GM21390 (cell line): ENCODE measurements at regions not wholly inside any gene's neighbourhood (a gene's known extent, or its start where the extent isn't known, plus 50 kb on each side); places are given as distances from the start of the nearest gene placed in this dataset.
"Not testable (repeated sequence)": the region's sequence is repeated elsewhere in the genome, so short reads cannot be mapped to it uniquely, and the experiment has no call there.

Experiments
- ATAC-seq: cut with Tn5 transposase; IDR thresholded peaks from one replicate; pipeline ENCODE4 v1.9.1; 2021; ENCODE audit not compliant: unreplicated experiment

DNA sequence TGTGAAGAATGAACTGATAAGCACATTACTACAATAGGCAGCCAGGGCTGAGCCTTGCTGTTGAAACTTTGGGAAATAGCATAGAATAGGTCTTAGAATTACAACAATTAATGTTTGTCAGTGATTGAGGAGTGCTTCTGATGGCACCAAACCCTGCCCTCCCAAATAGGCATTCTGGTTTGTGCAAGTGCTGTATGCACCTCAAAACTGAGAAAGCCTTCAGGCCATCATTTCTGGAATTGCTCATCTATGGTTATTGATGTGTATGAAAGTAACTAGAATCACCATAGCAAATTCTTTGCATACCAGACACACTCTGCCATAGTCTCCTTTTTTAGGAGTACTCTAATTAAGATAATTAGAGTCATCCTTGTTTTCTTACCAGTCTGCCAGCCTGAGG lies 585.0 kb upstream of the MBL2 start:
- no peak for ATAC-seq

DNA sequence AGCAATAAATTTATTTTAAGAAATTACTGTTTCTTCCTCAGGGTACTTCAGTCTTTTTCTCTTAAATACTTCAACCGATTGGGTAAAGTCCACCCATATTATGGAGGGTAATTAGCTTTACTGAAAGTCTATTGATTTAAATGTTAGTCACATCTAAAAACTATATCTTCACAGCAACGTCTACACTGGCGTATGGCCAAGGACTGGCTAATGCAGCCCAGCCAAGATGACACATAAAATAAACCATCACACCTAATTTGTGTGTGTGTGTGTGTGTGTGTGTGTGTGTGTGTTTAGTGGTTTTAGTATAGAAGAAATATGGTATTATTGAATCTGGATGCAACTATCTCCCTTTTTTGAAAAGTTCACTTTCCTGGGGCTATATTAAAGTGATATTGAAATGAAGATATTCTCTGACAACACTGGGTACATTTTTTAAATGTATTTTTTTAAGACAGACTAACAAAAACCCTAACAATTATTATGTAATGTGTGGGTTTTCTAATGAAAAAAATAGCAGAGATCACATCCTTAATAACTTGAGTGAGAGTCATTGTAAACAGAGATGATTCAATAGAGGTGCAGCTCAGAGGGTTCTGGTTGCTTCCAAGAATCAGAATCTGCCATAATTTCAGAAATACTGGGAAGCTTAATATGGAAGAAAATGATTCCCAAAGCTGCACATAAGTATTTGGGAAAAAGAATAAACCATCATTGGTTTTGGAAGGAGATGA lies 584.2 kb upstream of the MBL2 start:
- no peak for ATAC-seq

DNA sequence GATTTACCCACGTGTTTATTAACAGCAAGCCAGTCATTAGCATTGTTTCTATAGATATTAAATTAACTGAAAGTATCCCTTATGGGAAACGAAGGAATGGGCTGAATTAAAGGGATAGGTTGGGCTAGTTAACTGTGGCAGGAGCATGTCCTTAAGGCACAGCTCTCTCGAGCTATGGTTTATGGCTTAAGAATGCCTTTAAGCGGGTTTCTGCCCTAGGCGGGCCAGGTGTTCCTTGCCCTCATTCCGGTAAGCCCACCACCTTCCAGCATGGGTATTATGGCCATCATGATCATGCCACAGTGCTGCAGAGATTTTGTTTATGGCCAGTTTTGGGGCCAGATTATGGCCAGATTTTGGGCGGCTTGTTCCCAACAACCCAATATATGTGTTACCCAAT lies 569.9 kb upstream of the MBL2 start:
- ATAC-seq: not testable (repeated sequence)

DNA sequence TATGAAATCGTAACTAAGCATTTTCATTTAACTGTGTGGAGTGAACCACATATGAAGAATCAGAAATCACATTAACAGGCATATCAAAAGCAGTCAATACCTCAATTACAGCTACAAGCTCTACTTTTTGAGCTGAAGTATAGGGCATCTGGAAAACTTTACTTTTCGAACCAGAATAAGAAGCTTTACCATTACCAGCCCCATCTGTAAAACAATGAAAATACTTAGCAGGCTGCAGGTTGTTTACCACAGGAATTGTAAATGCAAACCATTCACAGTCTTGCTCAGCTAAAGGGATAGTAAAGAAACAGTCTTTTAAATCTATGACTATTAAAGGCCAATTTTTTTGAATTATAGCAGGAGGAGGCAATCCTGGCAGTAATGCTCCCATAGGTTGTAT lies 565.6 kb upstream of the MBL2 start:
- ATAC-seq: not testable (repeated sequence)

DNA sequence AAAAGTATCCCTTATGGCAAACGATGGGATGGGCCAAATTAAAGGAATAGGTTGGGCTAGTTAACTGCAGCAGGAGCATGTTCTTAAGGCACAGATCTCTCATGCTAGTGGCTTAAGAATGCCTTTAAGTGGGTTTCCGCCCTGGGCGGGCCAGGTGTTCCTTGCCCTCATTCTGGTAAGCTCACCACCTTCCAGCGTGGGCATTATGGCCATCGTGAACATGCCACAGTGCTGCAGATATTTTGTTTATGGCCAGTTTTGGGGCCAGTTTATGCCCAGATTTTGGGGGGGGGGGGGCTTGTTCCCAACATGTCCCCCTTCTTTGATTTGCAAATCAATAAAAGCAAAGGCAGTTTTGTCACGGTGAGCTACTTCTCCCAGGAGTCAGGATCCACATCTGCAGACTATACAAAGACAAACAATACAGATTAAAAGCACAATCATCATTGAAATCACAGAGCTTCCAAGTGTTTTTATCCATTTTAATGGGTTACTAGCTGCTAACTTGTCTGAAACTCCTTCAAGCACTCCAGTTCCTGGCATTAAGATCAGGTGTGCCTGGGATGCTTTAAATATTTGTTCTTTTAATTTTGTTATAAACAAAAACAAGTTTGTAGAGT lies 563.3 kb upstream of the MBL2 start:
- ATAC-seq: not testable (repeated sequence)

DNA sequence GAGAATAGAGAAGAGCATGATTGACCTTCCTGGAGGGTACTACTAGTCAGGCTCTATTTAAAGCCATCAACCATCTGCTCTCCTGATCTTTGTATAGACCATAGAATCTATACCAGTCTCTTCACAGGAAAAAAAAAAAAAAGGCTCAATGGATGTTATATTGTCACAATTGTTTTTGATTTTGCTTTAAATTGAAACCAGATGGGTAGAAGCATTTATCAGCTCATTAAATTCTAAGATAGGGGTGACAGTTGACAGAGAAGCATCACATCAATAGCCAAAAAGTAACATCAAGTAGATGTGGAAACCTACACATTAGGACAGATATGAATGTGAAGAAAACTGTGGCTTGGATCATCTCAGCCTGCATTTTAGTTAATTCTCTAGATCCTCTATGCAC lies 558.9 kb upstream of the MBL2 start:
- ATAC-seq: no peak

DNA sequence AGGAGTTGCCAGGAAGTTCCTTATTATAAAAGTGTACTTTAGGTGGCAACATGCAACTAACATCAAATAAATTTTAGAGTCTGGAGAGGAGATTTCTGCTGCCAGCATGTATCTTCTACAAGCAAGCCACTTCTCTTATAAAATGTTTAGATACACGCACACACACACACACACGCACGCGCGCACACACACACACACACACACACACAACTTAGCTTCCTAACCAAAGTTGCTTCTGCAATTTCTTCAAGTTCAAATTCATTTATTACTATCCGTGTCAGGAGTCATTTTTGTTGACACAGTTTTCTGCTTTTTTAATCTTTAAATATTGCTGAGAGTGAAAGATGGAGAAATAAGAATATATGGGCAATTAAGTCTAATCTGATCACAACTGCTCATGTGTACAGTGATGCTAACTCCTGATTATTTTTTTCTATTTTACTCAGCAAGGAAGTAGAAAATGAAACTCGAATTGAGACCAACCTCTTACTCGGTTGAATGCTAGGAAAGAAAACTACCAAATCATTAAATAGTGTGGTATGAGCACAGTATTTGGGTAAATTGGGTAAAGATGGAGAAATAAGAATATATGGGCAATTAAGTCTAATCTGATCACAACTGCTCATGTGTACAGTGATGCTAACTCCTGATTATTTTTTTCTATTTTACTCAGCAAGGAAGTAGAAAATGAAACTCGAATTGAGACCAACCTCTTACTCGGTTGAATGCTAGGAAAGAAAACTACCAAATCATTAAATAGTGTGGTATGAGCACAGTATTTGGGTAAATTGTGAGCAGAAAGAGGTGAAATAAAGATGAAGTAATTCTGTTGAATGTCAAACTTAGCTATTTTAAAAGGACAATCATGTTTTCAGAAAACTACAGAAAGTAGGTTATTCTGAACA lies 554.1 kb upstream of the MBL2 start:
- not testable (repeated sequence) for ATAC-seq

DNA sequence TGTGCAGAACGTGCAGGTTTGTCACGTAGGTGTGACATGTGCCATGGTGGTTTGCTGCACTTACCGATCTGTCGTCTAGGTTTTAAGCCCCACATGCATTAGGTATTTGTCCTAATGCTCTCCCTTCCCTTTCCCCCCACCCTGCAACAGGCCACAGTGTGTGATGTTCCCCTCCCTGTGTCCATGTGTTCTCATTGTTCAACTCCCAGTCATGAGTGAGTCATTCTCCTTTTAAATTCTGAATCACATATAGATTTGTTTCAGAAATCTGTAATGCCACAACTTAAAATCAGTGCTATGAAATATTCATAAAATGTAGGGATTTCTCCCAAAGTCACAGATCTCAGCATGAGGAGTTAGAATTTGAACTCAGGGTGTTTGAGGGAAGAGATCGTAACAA lies 552.5 kb upstream of the MBL2 start:
- ATAC-seq: no peak

DNA sequence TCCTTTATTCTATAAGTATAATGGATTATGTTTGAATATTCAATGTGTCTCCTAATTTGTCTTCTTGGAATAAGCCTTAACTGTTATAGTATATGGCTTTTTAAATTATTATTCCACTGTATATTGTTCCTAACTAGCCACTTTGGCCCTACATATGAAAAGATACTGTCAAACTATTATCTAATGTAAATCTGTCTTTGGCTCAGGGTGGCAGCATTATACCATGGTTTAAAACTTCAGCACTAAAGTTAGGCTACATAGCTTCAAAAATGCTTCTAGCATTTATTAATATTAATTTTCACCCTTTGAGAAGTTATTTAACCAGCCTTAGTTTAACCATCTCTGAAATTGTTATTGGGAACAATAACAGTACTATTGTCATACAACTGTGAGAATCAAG lies 543.1 kb upstream of the MBL2 start:
- ATAC-seq: no peak

DNA sequence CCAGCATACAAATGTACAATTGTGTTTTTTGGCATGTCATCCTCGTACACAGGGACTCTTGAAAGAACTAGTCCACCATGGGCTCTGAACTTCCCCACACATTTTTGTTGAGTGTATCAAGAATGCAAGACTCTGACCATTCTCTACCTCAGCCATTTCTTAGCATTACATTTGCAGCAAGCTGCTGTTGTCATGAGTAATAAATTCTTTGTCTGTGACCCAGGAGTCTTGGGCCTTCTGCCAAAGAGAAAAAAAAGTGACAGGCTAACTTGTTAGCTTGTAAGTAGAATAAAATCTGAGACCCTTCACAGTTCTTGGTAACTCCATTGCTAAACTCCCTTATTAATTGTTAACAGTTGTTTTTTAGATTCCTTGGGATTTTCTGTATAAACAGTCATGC lies 542.3 kb upstream of the MBL2 start:
- no peak for ATAC-seq

DNA sequence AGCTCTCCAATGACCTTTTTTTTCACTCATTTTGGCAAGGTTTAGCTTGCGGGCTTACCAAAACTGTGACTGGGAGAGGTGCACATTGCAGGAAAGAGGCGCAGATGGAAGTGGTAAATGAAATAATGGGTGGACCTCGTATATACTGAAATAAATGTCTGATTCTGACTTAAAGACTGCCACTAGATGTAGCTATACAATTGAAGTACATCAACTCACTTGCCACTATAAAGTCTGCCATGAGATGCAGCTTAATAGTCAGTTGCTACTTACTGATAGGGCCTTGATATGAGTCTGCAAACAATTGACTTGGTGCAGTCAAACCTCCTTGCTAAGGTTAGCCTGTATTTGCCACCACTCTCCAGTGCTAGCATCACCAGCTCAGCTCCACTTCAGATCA lies 525.9 kb upstream of the MBL2 start:
- no peak for ATAC-seq

DNA sequence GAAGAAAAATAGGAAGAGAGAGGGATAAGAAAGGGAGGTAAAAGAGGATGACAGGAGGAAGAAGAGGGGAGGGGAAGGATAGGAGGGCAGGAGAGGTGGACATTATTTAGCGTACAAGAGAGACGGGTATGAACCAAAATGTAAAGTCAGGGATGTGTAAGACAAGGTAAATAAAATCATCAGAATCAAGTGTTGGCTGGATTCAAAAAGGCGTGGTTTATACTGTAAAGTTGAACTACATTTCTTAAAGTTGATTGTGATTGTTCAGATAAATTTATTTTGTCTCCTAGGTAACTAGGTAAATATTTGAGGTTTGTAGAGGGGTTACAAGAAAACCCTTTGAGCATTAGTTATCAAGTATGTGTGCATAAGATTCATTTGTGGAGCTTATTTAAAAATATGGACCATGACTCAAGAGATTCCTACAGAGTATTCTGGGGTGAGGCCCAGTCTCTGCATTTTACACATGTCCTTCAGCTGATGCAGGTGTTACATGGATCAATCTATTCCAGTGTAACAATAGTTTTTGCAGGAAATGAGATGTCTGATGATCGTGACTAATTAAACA lies 512.1 kb upstream of the MBL2 start:
- ATAC-seq: no peak

DNA sequence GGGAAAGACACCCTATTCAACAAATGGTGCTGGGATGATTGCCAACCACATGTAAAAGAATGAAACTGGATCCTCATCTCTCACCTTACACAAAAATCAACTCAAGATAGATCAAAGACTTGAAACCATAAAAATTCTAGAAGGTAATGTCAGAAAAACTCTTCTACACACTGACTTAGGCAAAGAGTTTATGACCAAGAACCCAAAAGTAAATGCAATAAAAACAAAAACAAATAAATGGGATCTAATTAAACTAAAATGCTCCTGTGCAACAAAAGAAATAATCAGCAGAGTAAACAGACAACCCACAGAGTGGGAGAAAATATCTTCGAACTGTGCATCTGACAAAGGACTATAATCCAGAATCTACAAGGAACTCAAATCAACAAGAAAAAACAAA lies 504.2 kb upstream of the MBL2 start:
- ATAC-seq: no peak

DNA sequence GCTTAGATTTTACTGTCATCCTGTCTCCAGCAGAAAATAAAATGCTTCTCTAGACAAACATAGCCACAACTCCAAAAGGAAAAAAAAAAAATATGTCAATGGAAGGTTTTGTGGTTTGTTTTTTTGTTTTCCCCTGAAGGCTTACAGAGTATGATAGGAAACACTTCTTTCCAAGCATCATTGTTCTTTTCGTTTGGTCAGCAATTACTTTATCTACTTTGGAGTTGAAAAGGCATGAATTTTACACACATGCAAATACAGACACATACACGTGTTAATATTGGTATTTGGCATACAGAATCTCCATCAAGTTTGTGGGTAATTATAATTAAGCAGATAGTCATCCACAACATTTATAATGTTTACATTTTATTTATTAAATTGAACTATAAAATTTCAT lies 496.9 kb upstream of the MBL2 start:
- no peak for ATAC-seq

DNA sequence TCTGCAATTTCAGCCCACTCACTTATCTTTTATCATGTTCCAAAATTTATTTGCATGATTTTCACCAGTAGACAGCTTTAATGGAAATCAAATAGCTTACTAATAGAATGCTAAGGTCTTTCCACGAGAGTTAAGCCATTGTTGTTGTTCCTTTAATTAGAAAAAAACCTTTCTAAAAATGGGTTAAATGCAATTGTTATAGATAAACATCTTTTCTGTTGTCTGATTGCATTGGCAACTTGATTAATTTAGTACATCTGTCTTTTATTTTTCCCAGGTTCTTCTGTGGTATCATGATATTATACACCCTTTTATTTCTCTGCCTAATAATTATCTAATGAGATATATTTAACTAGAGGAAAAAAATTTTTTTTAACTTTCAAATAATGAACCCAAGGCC lies 487.6 kb upstream of the MBL2 start:
- no peak for ATAC-seq

DNA sequence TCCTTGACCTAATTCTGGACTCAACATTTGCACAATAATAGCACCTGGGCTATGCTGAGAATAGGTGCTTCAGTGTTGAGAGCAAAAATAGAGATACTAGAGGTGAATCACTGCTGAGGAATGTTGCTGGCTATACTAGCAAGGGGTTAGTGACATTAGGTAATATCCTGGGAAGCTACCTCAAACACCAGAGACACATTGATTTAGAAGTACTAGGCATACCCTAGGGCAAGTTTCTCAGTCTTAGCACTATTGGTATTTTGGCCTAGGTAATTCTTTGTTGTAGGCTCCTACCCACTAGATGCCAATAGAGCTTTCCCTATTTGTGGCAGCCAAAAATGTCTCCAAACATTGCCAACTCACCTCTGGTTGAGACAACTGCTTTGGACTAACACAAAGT lies 484.0 kb upstream of the MBL2 start:
- no peak for ATAC-seq

DNA sequence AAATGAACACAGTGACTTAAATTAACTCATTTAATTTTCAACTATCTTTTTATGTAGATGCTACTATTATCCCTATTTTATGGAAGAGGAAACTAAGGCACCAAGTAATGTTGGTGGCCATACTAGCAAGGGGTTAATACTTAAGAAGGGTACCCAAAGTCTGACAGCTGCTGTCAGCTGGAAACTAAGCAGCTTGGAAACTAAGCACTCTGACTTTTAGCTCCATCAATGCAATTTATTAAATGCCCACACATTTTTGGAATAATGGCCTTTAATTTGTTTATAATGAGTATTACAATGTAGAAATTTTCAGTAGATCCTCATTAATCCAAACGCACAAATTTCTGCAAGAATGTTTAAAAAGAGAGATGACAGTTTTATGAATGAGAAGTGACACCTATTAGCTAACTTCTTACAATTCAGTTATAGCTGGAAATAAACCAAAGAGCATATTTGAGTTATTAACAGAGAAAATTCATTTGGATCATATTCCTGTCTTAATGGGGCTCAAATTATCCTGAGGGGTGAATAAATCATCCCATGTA lies 483.1 kb upstream of the MBL2 start:
- no peak for ATAC-seq

DNA sequence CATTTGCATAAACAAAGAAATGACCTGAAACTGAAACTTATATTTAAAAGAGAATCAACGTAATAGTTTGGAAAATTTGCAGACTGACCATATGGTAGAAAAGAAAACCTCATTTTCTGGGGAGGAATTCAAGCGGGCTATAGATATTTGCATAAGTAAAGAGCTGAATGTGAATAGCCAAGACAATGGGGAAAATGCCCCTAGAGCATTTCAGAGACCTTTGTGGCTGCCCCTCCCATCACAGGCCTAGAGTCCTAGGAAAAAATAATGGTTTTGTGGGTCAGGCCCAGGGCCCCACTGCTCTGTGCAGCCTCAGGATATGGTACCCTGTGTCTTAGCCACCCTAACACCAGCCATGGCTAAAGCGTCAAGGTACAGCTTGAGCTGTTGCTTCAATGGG lies 480.6 kb upstream of the MBL2 start:
- no peak for ATAC-seq

DNA sequence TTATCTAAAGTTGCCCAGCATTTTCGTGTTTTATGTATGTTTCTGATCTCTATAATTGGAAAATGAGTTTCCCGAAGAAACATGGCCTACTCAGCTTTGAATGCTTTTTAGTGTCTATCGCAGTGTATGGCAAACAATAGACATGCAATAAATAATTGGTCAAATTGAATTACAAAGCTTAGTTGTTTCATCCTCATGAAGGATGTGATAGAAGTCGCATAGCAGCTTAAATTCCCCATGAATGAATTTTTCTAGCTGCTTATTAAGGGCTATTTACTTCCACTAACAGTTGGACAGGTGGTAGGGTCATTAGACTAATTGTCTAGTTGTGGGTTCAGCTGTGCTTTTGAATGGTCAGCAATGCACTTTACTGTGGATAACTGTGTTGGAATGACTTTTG lies 467.3 kb upstream of the MBL2 start:
- no peak for ATAC-seq

DNA sequence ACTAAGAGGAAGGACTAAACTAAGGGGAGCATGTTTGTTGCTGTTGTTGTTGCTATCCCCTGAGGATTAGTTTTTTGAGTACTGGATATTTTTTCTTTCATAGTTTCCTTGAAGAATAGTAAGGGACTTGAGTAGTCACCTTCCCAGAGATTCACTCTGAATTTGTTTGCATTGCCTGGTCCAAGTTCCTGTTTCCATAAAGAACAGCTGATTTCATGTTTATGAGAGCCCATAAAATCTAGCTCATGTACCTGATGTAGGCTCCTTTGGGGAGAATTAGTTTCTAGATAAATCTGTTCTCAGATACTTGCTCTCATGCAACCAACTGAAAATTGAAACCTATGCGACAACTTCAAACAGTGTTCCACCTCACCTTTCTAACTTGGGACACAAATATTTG lies 464.4 kb upstream of the MBL2 start:
- no peak for ATAC-seq

DNA sequence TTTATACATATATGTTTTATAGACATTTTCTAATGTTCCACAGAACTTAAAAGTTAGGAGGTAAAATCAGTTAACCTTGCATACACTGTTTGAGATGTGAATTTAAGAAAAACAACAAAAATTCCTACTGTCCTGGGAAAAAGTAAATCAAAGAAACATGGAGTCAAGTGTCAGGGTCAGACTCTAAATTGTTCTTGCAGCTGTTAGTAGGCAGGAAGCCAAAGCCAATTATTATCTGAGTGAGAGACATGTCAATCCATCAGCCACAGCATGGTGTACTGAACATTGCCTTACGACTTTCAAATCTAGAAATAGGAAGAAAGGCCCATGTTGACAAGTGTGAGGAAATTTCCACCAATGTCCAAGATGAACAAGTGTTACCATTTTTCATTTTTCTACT lies 461.2 kb upstream of the MBL2 start:
- ATAC-seq: no peak
